HepG2 (cell line): ENCODE measurements at regions not wholly inside any gene's neighbourhood (a gene's known extent, or its start where the extent isn't known, plus 50 kb on each side); places are given as distances from the start of the nearest gene placed in this dataset.

ENCODE experiments used
- ATAC-seq: fragments of 200-7000 bp; cut with Tn5 transposase; 3 replicates; pipeline ENCODE4 v1.9.1; 2020; ENCODE audit warnings: mild to moderate bottlenecking, moderate library complexity
- BruUV-seq: library from RNA; stranded (reverse); fragments of 400-500 nt; replicated peaks from 2 replicates; lab custom pipeline; 2021; lab: Mats Ljungman, UMichigan
- CTCF ChIA-PET: fragments of 300-600 bp; formaldehyde crosslinking; extraction: SDS; loops from one replicate; lab custom pipeline; 2021; ENCODE audit warnings: low total read pairs, inconsistent platforms, low intra/inter-chr PET ratio; lab: Yijun Ruan, JAX
- POLR2A ChIA-PET: fragments of 350-600 bp; sonication (Branson Sonifier 250); formaldehyde crosslinking; loops from one replicate; lab custom pipeline; 2020; ENCODE audit warnings: antibody characterized with exemption, inconsistent platforms; lab: Yijun Ruan, JAX
- DNase-seq: peaks from one replicate; pipeline ENCODE4 v3.0.0-alpha.2; 2015; ENCODE audit warnings: low spot score
- FAIRE-seq: peaks from 3 replicates; lab custom pipeline; 2011; peaks lifted over from hg19 to GRCh38; lab: Jason Lieb, UNC
- H2AFZ ChIP-seq: one replicate; pipeline ENCODE4 v1.6.1; 2011; ENCODE audit warnings: low read length, inconsistent platforms
- H3K27ac ChIP-seq: fragments of 300-600 bp; 3 replicates; pipeline ENCODE4 v1.8.0; 2011; ENCODE audit warnings: mixed run types, mild to moderate bottlenecking, mixed read lengths, low read length, inconsistent platforms; ENCODE audit not compliant: insufficient read depth; ENCODE audit errors: extremely low read length
- H3K27me3 ChIP-seq, 2 experiments: fragments of 200-600 bp in 1 of 2; 2 replicates in 1 of 2; 3 replicates in 1 of 2; pipeline versions ENCODE4 v1.6.0 to v1.8.0; 2011; ENCODE audit warnings: low read length in 2 of 2, mild to moderate bottlenecking in 2 of 2, moderate library complexity in 2 of 2, inconsistent platforms in 1 of 2; ENCODE audit not compliant: insufficient read depth in 2 of 2, control insufficient read depth in 1 of 2
- H3K36me3 ChIP-seq, 2 experiments: fragments of 200-600 bp in 1 of 2; replicated peaks in 1 of 2; 2 replicates in 1 of 2; 3 replicates in 1 of 2; pipeline versions ENCODE4 v1.5.1 to v1.8.0; 2011; ENCODE audit warnings: low read length in 2 of 2, inconsistent platforms in 1 of 2; ENCODE audit not compliant: insufficient read depth in 2 of 2, control insufficient read depth in 1 of 2
- H3K4me1 ChIP-seq: 2 replicates; pipeline ENCODE4 v1.5.1; 2012; ENCODE audit warnings: low read length, inconsistent platforms; ENCODE audit not compliant: insufficient read depth
- H3K4me2 ChIP-seq: 2 replicates; pipeline ENCODE4 v1.6.0; 2011; ENCODE audit warnings: low read depth, low read length, inconsistent platforms
- H3K4me3 ChIP-seq, 3 experiments: fragments of 200-600 bp in 1 of 3; sonication (generic), shearing (Covaris generic) in 1 of 3; replicated peaks in 1 of 3; 2 replicates each; pipeline ENCODE4 v1.5.1; 2011 to 2016; ENCODE audit warnings: low read length in 3 of 3, inconsistent platforms in 2 of 3, low read depth in 2 of 3, mild to moderate bottlenecking in 2 of 3, control low read depth in 1 of 3, mixed read lengths in 1 of 3; ENCODE audit not compliant: insufficient read depth in 1 of 3
- H3K79me2 ChIP-seq: one replicate; pipeline ENCODE4 v1.6.1; 2011; ENCODE audit warnings: low read length, inconsistent platforms; ENCODE audit not compliant: insufficient read depth
- H3K9ac ChIP-seq: 2 replicates; pipeline ENCODE4 v1.6.0; 2011; ENCODE audit warnings: mild to moderate bottlenecking, low read depth, low read length, inconsistent platforms; ENCODE audit not compliant: insufficient read depth
- H3K9me3 ChIP-seq: 2 replicates; pipeline ENCODE4 v1.5.1; 2012; ENCODE audit warnings: mild to moderate bottlenecking, low read length
- H4K20me1 ChIP-seq: 2 replicates; pipeline ENCODE4 v1.6.0; 2011; ENCODE audit warnings: inconsistent platforms, mild to moderate bottlenecking, low read length, moderate library complexity; ENCODE audit not compliant: insufficient read depth
- ARID5B ChIP-seq: IDR thresholded peaks from 2 replicates; pipeline ENCODE4 v1.4.0; 2020; ENCODE audit warnings: mild to moderate bottlenecking, missing genetic modification reagents
- ASH2L ChIP-seq: fragments of 300-600, 200-600 bp; sonication (generic); IDR thresholded peaks from 2 replicates; pipeline ENCODE4 v1.7.0; 2017; ENCODE audit warnings: low read depth, mild to moderate bottlenecking, moderate library complexity, mixed read lengths, low read length; ENCODE audit not compliant: insufficient read length
- ESRRA ChIP-seq: sonication (generic); formaldehyde crosslinking; IDR thresholded peaks from 2 replicates; pipeline ENCODE4 v1.5.1; 2020; ENCODE audit warnings: mild to moderate bottlenecking, low read depth, missing genetic modification reagents
- GATAD1 ChIP-seq: IDR thresholded peaks from 2 replicates; pipeline ENCODE4 v1.6.1; 2016; ENCODE audit warnings: missing genetic modification reagents, missing compliant biosample characterization
- GZF1 ChIP-seq: sonication (generic); formaldehyde crosslinking; IDR thresholded peaks from 2 replicates; pipeline ENCODE4 v1.5.1; 2020; ENCODE audit warnings: mild to moderate bottlenecking, missing genetic modification reagents
- HOMEZ ChIP-seq: IDR thresholded peaks from 2 replicates; pipeline ENCODE4 v1.6.1; 2016; ENCODE audit warnings: low read depth
- HOXD1 ChIP-seq: sonication (generic); formaldehyde crosslinking; IDR thresholded peaks from 2 replicates; pipeline ENCODE4 v1.5.0; 2020; ENCODE audit warnings: missing genetic modification reagents
- MAZ ChIP-seq, 2 experiments: sonication (generic) in 1 of 2; formaldehyde crosslinking in 1 of 2; IDR thresholded peaks; 2 replicates each; pipeline versions ENCODE4 v1.5.0 to v1.6.1; 2012 to 2020; ENCODE audit warnings: low read depth in 2 of 2, mild to moderate bottlenecking in 2 of 2, borderline replicate concordance in 1 of 2, improper control_type of control experiment in 1 of 2, low read length in 1 of 2, missing genetic modification reagents in 1 of 2, moderate library complexity in 1 of 2
- PLSCR1 ChIP-seq: sonication (generic); formaldehyde crosslinking; IDR thresholded peaks from 2 replicates; pipeline ENCODE4 v1.5.0; 2020; ENCODE audit warnings: missing genetic modification reagents, mild to moderate bottlenecking, borderline replicate concordance
- RFX1 ChIP-seq: fragments of 450-650 bp; IDR thresholded peaks from 2 replicates; pipeline ENCODE4 v1.6.1; 2017
- ZNF687 ChIP-seq: sonication (generic); formaldehyde crosslinking; IDR thresholded peaks from 2 replicates; pipeline ENCODE4 v1.5.1; 2020; ENCODE audit warnings: mild to moderate bottlenecking, missing genetic modification reagents, moderate library complexity
- WGBS: methylation state at CpG from one replicate; pipeline ENCODE4 v1.1.6; 2017; ENCODE audit warnings: low lambda C conversion rate; 5-methylcytosine and 5-hydroxymethylcytosine counted together
- in situ Hi-C: cut with HindIII; loops from 2 replicates; pipeline ENCODE4 v1.10.0; 2017; ENCODE audit warnings: low pct_unique_long_range_greater_than_20kb; ENCODE audit not compliant: extremely low pct_ligation_motif_present
- intact Hi-C: fragments of 100-400 bp; cut with micrococcal nuclease; formaldehyde crosslinking; loops from one replicate; pipeline ENCODE4 v1.10.0; 2022; ENCODE audit not compliant: unreplicated experiment

- H3K27ac ChIP-seq, result no peak overlapping the region
- no TSS peak for BruUV-seq
- H4K20me1 ChIP-seq, result no peaks in the 10 kb centered on the region; the same call in 1 of the 2 replicates
- intact Hi-C loops, result no loop called here
- no peak for FAIRE-seq
- 35% methylated on average over 3 of the region's 3 CpGs for WGBS
- H3K27me3 ChIP-seq, result no peaks in the 10 kb centered on the region
- no peak for TF ChIP-seq HOXD1 (CRISPR knock-in tag)
- no peak for TF ChIP-seq ZNF687
- TF ChIP-seq MAZ (IDR thresholded peaks at IDR 0.05; ENCODE audit: borderline replicate concordance, low read depth, low read length), result no peak
- TF ChIP-seq MAZ (CRISPR knock-in tag; IDR thresholded peaks at IDR 0.05; ENCODE audit: low read depth), result no peak
- TF ChIP-seq PLSCR1 (CRISPR knock-in tag), result no peak
- no peak for TF ChIP-seq ASH2L
- no peak for TF ChIP-seq RFX1
- TF ChIP-seq ARID5B (CRISPR knock-in tag), result no peak
- no peak for TF ChIP-seq ESRRA (CRISPR knock-in tag)
- no peak for TF ChIP-seq HOMEZ (CRISPR knock-in tag)
- no peak for TF ChIP-seq GZF1 (CRISPR knock-in tag)
- TF ChIP-seq GATAD1, result no peak
- TF ChIP-seq, all 625 proteins: peak for 0
- H3K9ac ChIP-seq, result no peak overlapping the region
- H3K36me3 ChIP-seq, result no peaks in the 10 kb centered on the region
- ChIA-PET CTCF (no interaction called here), POLR2A (no interaction called here)
- H3K9me3 ChIP-seq, result no peaks in the 10 kb centered on the region
- DNase-seq (no peak), ATAC-seq (no peak)
- H3K4me2 ChIP-seq, result no peak overlapping the region
- H3K4me1 ChIP-seq, result no peaks in the 10 kb centered on the region
- no peaks in the 10 kb centered on the region for H3K79me2 ChIP-seq
- H3K4me3 ChIP-seq, result no peak overlapping the region
- in situ Hi-C loops, result no loop called here
- no peak overlapping the region for H2AFZ ChIP-seq
Observed at GRCh38 chr6:134723081-134723871, 226.6 kb downstream of the ALDH8A1 start.
